Ishikawa (cell line): ENCODE measurements at regions not wholly inside any gene's neighbourhood (a gene's known extent, or its start where the extent isn't known, plus 50 kb on each side); places are given as distances from the start of the nearest gene placed in this dataset.

ENCODE experiments used
- CREB1 ChIP-seq: IDR thresholded peaks from 2 replicates; pipeline ENCODE4 v1.6.1; 2012; ENCODE audit warnings: low read depth
- EP300 ChIP-seq: IDR thresholded peaks from 2 replicates; pipeline ENCODE4 v1.6.1; 2012; ENCODE audit warnings: borderline replicate concordance
- RAD21 ChIP-seq: IDR thresholded peaks from 2 replicates; pipeline ENCODE4 v1.6.1; 2012; ENCODE audit warnings: low read depth
- TEAD4 ChIP-seq: IDR thresholded peaks from 2 replicates; pipeline ENCODE4 v1.6.1; 2012
- TF ChIP-seq, protein P1 (sequence below): IDR thresholded peaks from 2 replicates; pipeline ENCODE4 v1.6.1; 2012; ENCODE audit warnings: low read depth, mild to moderate bottlenecking

GRCh38 chr5:89265511-89266179 lies 382.7 kb upstream of the MEF2C start:
- TF ChIP-seq RAD21 (no peak), TEAD4 (no peak), CREB1 (no peak), EP300 (no peak)
- TF ChIP-seq, protein P1, sequence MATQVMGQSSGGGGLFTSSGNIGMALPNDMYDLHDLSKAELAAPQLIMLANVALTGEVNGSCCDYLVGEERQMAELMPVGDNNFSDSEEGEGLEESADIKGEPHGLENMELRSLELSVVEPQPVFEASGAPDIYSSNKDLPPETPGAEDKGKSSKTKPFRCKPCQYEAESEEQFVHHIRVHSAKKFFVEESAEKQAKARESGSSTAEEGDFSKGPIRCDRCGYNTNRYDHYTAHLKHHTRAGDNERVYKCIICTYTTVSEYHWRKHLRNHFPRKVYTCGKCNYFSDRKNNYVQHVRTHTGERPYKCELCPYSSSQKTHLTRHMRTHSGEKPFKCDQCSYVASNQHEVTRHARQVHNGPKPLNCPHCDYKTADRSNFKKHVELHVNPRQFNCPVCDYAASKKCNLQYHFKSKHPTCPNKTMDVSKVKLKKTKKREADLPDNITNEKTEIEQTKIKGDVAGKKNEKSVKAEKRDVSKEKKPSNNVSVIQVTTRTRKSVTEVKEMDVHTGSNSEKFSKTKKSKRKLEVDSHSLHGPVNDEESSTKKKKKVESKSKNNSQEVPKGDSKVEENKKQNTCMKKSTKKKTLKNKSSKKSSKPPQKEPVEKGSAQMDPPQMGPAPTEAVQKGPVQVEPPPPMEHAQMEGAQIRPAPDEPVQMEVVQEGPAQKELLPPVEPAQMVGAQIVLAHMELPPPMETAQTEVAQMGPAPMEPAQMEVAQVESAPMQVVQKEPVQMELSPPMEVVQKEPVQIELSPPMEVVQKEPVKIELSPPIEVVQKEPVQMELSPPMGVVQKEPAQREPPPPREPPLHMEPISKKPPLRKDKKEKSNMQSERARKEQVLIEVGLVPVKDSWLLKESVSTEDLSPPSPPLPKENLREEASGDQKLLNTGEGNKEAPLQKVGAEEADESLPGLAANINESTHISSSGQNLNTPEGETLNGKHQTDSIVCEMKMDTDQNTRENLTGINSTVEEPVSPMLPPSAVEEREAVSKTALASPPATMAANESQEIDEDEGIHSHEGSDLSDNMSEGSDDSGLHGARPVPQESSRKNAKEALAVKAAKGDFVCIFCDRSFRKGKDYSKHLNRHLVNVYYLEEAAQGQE: no peak
